NOMO-1 (cell line): ENCODE measurements at regions not wholly inside any gene's neighbourhood (a gene's known extent, or its start where the extent isn't known, plus 50 kb on each side); places are given as distances from the start of the nearest gene placed in this dataset.

Experiments
- DNase-seq, 2 experiments: peaks; one replicate each; lab custom pipeline; 2025; ENCODE audit not compliant: unreplicated experiment in 2 of 2; lab: John Stamatoyannopoulos, UW

DNA sequence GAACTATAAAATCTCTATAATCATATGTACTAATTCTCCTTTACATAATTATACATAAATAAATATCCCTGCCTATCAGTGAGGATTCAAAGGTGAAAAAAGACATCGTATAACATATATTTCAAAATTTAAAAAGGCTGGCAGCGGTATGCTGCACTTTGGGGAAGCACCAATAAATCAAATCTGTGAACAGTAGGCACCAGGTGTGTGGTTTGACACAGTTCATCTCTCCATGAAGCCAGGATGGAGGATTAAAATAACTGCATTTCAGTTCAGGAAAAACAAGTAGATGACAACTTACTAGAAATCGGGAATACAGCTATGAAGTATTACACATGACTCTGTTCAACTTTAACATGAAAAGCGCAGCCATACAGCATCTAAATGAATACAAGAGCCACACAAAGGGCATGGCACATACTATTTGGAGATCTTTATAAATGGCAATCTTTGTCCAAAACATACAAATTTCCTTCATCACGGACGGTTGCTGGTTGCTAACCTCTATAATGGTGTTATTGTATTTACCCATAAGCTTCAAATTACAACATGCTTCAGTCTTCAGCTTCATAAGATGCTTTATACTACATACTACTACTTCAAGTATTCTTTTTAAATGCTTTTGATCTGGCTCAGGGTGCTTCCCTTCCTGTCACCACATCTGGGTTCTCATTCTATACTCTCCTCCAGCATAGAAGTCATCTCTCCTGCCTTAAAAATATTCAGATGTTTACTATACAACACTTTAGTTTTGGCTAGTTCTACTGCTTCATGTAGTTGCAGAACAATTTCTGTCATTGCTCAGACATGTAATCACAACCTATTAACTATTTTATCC lies 128.7 kb downstream of the KLF12 start:
- DNase-seq: no peak

DNA sequence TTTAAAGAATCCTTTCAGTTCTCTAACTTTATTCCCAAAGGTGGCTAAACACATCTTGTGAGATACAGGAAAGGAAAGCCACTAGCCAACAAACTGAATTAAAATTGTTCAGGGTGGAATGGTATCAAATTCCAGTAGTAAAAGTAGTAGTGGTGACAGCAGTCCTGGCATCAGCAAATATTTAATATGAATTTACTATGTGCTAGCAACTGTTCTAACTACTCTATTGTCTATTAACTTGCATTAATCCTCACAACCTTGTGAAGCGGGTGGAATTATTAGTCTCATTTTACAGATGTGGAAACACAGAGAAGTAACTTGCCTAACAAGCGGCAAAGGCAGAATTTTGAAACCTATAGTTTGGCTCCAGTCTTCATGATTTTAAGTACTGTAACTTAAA lies 130.1 kb downstream of the KLF12 start:
- no peak for DNase-seq

DNA sequence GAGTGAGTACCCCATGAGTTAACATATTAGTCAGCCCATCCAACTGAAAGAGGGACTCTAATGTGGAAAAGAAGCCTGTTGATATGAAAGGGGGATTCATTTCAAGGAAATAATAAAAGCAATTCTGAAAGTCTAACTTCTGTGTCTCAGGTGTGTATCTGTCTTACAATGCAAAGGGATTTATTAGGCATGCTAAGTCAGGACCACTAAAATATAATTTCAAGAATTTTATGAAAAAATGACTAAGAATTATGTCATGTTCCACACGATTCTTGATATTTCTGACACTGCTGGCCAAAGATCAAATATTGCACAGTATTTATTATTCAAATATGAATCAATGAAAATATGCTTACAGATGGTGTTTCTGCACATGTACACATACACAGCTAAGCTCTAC lies 130.8 kb downstream of the KLF12 start:
- DNase-seq: no peak

DNA sequence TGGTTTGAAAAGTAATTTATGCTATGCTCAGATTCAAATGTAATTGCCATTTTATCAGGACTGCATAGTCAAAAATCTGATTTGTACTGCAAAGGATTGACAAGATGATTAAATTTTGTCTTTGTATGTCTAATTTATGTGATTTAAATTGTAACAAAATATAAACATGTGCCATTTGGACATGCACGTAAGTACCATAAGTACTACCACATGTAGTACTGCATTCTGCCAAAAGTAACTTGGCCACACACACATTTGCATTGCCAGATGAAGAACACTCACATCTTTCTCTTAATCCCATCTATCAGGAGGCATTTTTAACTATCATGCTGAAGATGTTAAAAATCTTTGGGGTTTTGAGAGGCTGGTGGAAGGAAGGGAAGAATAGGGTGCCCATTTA lies 133.3 kb downstream of the KLF12 start:
- DNase-seq: no peak

DNA sequence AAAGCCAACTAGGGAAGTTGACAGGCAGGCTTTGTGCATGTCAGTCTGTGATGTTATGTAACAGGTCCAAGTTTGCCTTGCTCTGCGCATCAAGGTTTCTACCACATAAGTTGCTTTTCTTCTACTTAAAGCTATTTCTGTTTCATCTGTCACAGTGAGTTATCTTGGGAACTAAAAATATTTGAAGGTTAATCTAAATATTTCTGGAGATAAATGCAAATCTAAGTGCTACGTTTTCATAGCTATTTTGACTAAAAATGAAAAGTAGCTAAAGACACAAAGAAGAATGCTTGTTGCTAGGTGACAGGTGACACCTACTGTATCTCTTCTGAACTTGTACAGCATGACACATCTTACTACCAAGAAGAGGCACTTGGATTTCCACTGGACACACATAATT lies 135.6 kb downstream of the KLF12 start:
- DNase-seq: no peak

DNA sequence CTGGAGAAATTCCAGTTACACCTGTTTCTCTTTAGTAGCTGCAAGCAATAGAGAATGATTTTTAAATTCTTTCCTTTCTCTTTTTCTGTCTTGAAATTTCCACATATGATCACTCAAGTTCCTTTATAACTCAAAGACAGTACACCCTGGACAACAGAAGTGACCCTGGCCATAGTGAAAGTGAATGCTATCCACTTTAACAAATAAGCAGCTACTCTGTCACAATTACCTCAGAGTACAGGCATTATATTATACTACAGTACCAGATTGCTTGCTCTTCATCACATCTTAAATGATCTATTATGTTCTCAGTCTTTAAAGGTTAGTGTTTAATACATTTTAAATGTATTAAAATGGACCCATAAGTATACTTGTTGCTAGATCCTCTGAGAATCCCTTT lies 136.2 kb downstream of the KLF12 start:
- no peak for DNase-seq

DNA sequence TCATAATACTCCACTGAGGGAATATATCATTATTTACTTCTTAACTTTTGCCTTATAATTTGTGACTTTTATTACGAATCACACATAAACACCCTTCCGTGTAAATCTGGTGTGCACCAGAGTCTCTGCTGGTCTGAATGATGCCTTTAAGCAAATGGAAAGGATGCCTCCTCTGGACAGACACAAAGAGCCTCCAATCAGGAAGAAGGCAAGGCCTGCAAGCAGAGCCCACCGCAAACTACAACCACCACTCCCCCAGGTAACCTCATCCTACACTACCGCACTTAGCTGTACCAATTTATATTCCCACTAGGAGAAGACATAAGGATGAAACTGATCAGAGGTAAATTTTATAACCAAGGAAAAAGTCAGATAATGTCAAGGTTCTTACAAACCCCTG lies 137.6 kb downstream of the KLF12 start:
- no peak for DNase-seq

DNA sequence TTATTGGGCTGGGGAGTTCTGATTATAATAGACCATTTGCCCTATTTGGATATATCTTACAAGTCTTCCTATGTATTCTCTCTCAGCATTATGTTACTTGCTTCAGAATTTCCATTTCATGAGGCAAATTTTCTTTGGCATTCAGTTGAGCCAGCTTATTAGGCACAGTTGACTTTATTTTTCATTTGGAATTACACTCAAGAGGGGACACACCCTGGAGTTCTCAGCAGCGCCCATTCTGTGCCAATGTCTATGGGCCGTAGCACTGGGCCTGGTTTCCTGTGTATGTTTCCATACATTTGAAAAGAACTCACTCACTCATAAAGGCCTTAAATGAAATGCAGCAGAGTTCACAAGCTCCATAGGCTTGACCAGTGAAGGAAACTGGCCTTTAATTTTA lies 138.5 kb downstream of the KLF12 start:
- DNase-seq: no peak

DNA sequence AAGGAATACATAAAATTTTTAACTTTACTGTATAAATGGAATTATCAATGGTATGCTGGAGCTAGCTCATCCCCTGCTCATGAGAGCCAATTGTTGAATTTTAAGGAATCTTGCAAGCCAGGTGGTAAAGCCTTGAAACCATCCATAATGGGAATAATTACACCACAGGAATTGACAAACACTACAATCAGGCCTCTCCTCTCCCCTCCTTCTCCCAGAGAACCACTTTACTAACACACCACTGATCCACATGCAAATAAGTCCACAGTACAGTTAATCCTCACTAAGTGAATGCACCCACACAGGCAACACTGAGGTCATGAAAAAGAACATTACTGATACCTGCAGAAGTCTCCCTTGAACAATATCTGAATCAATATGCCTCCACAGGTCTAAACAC lies 140.5 kb downstream of the KLF12 start:
- DNase-seq: no peak

DNA sequence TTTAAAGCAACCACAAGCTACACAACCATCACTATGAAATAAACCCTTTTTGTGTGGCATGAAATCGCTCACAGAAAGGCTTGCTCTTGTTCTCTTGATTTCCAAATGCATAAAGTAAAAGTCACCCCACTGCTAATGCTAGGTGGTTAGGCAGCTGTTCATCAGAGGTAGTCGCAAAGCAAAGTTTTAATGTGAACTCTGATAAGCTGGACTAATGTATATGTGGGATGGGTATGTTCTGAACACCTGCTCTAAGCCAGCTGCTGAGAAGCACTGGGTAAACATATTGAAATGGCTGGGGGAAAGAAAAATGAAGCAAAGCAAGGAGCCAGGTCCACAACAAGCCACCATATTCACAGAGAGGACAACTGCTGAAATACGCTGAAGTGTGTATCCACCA lies 142.3 kb downstream of the KLF12 start:
- no peak for DNase-seq

DNA sequence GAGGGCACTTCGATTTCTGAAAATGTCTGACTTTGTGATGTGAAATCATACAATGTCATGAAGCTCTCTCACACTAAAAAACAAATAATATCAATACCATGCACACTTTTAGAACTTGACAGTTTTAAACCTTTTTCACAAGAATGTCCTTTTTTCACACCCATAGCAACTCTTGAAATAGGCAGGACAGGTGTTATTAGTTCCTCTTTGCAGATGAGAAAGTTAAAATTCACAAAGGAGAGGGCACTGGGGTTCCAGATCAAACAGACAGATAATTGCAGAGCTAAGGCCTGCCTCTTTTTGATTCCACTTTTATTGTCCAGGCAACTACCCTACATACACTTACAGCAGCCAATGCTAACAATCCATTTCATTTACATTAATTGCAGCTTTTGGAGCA lies 142.8 kb downstream of the KLF12 start:
- no peak for DNase-seq

DNA sequence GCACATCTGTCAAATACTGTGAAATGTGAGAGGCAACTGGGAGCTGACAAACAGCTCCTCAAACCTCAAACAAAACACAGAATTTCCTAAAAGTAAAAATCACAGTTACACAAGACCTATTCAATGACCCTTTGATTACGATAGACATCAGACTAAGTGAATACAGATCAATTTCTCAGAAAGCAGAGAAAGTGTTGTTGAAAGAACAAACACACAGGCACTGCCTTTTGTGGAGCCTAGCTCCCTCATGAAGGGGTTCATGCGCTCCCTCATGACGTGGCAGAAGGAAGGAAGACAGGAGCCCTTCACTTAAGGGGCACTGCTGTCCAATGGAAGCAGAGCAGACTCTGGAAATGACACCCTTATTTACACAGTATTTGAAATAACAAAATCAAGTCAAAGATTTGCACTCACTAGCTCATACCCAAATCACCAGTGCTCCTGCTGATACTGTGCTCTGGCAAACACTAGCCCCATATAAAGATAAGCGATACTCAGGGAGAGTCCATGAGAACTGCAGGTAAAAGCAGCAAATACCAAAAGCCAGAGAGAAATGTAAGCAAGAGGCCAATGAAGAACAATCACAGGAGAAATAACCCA lies 144.9 kb downstream of the KLF12 start:
- DNase-seq: no peak

DNA sequence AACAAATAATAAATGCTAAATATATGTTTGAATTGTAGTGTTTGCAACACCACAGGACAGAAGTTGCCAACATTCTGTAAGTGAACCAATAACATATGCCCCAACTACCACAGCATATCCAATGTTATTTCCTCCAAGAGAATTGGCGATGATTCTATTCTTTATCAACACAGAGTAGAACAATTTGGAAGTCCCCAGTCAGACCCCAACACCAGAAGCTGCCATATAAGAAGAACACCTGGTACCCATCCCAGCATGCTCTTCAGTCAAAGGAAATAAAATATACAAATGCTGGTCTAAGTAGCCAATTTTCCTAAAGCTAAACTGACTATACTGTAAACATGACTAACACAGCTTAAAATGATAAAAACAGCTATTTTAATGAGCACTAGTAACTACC lies 145.7 kb downstream of the KLF12 start:
- DNase-seq: no peak

DNA sequence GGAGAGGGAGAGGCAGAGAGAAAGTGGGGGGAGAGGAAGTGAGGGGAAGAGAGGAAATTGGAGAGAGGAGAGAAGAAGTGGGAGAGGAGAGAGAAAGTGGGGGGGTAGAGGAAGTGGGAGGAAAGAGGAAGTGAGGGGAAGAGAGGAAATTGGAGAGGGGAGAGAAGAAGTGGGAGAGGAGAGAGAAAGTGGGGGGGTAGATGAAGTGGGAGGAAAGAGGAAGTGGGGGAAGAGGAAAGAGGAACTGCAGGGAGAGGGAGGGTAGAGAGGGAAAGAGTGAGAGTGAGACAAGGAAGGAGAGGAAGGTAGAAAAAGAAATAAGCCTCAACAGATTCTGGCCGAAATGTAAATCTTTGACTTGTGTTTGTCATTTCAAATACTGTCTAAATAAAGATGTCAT lies 146.6 kb downstream of the KLF12 start:
- no peak for DNase-seq

DNA sequence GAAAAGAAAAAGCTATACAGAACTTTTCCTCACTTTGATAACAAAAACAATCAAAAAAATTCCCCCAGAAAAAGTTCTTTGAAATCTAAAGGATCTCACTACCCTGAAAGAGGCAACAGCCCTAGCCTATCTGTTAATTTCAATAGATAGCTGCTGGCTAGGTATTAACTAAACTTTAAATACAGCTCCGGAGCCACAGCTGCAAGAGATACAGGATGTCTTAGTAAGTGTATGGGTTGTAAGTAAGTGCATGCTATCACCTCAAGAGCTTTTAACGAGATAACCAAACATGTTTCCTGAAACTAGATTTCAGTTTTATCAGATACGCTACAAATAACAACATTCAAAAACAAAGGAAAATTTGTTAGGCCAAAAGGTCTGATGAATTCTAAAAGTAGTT lies 148.4 kb downstream of the KLF12 start:
- DNase-seq: no peak

DNA sequence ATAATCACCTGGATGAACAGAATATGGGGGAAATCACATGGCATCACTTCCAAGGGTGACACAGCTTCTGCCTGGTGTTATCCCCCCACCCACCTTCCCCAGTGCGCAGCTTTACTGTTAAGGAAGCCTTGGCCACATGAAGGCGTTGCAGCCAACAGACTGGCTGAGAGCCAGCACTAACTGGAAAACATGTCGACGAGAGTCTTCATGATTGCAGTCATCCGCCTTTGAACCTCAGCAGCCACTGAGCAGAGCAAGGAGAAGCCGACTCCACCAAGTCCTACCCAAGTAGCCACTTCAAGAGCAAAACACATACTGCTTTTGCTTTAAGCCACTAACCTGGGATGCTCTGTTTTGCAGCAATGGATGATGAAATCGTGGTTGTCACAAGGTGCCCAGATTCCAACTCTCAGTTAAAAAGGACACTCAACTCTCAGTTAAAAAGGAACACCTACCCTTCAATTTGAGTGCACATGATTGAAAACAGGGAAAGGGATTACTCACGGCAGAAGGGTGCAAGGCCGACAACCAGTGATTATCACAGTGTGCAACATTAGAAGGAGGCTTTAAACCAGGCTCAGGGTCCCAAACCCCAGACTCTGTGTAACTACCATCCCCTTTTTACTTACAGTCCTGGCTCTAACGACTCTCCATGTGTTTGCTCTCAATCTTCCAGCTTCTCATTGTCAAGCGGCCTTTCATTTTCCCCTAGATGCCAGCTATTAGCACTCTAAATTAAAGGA lies 149.1 kb downstream of the KLF12 start:
- no peak for DNase-seq

DNA sequence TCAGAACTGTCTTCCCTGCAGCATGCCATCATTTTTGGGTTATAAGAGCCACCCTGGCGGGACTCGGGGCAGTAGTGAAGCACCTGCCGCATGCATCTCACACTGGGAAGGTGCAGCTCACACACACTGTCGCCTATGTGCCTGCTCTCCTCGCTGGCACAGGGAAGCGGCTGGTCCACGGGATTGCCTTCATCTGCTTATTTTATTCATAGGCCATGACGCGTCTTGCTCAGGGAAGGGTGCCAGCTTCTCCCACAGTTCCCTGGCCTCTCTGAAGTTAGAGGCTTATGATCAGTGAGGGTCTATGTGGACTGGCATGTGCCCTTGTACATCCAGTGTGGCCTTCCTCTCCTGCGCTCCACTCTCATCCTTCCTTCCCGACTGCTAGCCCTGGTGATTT lies 150.0 kb downstream of the KLF12 start:
- DNase-seq: no peak

DNA sequence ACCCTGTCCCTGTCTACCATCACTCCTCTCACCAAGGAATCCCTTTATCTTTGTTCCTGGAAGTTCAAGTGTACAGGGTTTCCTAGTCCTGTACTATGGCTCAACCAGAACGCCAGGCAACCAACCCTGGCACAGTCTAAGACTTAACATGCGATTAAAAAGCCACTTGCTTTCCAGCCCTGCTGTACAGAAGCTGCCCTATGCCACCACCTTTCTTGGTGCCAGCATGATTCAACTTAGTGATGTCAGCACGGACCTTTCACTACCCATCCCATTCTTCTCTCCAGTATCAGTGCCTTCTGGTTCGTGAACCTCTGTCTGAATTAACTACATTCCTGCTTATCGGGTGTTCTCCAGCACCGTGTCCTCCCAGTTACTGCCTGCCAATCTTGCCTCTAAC lies 151.1 kb downstream of the KLF12 start:
- DNase-seq: no peak

DNA sequence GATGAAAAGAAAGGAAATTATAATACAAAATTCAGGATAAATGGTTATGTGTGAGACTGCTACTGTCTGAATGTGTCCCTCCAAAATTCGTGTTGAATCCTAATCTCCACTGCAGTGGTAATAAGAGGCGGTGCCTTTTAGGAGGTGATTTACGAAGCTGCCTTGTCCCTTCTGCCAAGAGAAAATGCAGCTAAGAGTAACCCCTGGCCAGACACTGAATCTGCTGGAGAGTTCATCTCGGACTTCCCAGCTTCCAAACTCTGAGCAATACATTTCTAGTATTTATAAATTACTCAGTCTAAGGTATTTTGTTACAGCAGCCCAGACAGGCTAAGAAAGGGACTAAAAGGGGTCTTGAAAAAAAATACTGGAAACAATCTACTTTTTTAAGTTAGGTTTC lies 152.6 kb downstream of the KLF12 start:
- no peak for DNase-seq

DNA sequence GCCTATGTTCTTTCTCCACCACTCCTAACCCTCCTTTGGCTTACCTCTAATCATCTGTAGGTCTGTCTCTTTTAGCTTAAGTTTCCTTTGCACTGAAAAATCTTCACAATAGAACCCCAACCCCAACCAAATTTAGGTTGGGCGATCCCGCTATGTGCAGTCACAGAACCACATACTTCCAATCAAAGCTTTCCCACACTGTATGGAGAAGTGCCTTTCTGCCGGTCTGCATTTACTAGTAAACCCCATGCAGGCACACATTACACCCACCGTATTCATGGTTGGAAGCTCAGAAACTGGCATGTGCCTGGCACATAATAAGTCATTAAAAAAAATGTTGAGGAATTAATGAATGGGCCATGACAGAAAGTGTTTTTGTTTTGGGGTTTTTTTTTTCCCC lies 158.4 kb downstream of the KLF12 start:
- DNase-seq: no peak

DNA sequence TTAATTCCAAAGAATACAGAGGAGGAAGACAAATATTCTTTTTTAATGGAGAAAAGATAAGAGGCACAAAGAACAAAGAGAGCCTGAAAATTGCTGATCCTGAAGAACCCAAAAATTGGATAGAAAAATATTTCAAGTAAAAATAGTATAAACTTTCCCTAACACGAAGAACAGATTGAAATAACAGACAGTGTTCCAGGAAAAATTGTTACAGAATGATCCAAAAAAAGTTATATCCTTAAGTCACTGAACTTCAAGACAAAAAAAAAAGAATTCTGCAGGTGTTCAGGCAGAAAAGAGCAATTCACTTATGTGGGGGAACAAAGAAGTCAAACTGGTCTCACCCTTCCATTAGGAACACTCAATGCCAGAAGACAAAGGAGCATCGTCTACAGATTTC lies 160.2 kb downstream of the KLF12 start:
- DNase-seq: no peak

DNA sequence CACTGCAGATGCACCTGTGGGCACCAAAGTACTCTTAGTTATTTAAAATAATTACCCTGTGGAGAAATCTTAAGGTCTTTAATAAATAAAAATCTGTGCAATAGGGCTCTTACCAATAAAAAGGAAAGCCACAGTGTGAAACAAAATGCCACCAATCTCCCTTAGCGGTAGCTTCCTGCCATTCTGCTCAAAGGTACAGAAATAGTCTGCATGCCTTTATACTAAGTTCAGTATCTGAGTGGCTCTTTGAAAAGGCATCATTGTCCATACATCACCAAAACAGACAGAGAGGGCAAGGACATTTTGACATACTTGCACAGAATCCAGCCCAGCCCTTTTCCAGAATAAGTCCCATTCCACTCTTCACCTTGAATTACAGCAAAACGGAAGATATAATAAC lies 161.0 kb downstream of the KLF12 start:
- DNase-seq: no peak
